ENCODE measurements at regions not wholly inside any gene's neighbourhood (a gene's known extent, or its start where the extent isn't known, plus 50 kb on each side); places are given as distances from the start of the nearest gene placed in this dataset.

DNA sequence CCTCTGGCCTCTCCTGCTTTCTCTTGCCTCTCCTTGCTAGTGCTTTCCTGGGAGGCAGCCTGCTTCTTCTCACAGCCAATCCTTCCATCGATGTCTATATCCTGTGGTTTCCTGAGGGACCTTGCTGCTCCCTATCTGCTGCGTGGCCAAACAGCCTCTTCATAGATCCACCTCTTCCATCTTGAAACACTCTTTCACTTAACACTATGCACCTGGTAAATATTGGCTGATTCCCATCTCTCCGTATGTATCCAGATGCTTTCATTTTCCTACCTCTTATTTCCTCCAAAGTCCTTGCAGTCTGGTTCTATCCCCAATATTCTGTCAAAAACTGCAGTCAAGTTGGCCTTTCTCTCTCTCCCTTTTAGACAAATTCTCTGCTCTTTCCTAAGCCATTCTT, 205.2 kb upstream of the CFAP20DC start:
- TF ChIP-seq, protein P1, sequence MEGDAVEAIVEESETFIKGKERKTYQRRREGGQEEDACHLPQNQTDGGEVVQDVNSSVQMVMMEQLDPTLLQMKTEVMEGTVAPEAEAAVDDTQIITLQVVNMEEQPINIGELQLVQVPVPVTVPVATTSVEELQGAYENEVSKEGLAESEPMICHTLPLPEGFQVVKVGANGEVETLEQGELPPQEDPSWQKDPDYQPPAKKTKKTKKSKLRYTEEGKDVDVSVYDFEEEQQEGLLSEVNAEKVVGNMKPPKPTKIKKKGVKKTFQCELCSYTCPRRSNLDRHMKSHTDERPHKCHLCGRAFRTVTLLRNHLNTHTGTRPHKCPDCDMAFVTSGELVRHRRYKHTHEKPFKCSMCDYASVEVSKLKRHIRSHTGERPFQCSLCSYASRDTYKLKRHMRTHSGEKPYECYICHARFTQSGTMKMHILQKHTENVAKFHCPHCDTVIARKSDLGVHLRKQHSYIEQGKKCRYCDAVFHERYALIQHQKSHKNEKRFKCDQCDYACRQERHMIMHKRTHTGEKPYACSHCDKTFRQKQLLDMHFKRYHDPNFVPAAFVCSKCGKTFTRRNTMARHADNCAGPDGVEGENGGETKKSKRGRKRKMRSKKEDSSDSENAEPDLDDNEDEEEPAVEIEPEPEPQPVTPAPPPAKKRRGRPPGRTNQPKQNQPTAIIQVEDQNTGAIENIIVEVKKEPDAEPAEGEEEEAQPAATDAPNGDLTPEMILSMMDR (IDR thresholded peaks at IDR 0.05): no peak
- TF ChIP-seq POLR2A (IDR thresholded peaks at IDR 0.05): no peak

All from heart left ventricle (tissue), 13 donors.